ENCODE measurements at regions not wholly inside any gene's neighbourhood (a gene's known extent, or its start where the extent isn't known, plus 50 kb on each side); places are given as distances from the start of the nearest gene placed in this dataset.

- no peak for TF ChIP-seq REST (IDR thresholded peaks at IDR 0.05; ENCODE audit: borderline replicate concordance in 1 of 2, low read depth in 1 of 2, low read length in 2 of 2)
- no peak for TF ChIP-seq MYC (CRISPR knock-in tag; IDR thresholded peaks at IDR 0.05; ENCODE audit: borderline replicate concordance)
- no peak; the same call in 1 of the 2 replicates for TF ChIP-seq SNAPC2 (CRISPR knock-in tag; IDR thresholded peaks at IDR 0.05)
- TF ChIP-seq PPARG (CRISPR knock-in tag; conservative IDR thresholded peaks at IDR 0.05), result no peak
- peak; percentile 27; the same call in 1 of the 2 replicates for TF ChIP-seq KLF6 (CRISPR knock-in tag; IDR thresholded peaks at IDR 0.05)
- TF ChIP-seq ZNF230 (CRISPR knock-in tag; IDR thresholded peaks at IDR 0.05), result no peak
- no peak for TF ChIP-seq SP4 (CRISPR knock-in tag; IDR thresholded peaks at IDR 0.05)
- TF ChIP-seq ZNF546 (CRISPR knock-in tag; conservative IDR thresholded peaks at IDR 0.05), result no peak
- TF ChIP-seq TAF1 (CRISPR knock-in tag; IDR thresholded peaks at IDR 0.05), result no peak
- TF ChIP-seq ZNF619 (CRISPR knock-in tag; IDR thresholded peaks at IDR 0.05), result no peak
- TF ChIP-seq FOSL2 (CRISPR knock-in tag; IDR thresholded peaks at IDR 0.05), result no peak
- 0 out of 2 replicates have a peak, but pooled peaks have one; percentile 54 for TF ChIP-seq REPIN1 (CRISPR knock-in tag; IDR thresholded peaks at IDR 0.05; ENCODE audit: borderline replicate concordance, low read depth)
- TF ChIP-seq ZNF720 (CRISPR knock-in tag; IDR thresholded peaks at IDR 0.05), result no peak
- no peak for TF ChIP-seq NFRKB (IDR thresholded peaks at IDR 0.05)
- TF ChIP-seq AKNA (CRISPR knock-in tag; IDR thresholded peaks at IDR 0.05; ENCODE audit: borderline replicate concordance), result no peak
- TF ChIP-seq ZNF629 (CRISPR knock-in tag; conservative IDR thresholded peaks at IDR 0.05), result no peak
- no peak for TF ChIP-seq HDAC2 (CRISPR knock-in tag; IDR thresholded peaks at IDR 0.05)
- no peak for TF ChIP-seq PHF8 (CRISPR knock-in tag; IDR thresholded peaks at IDR 0.05)
- no peak for TF ChIP-seq ZNF317 (CRISPR knock-in tag; IDR thresholded peaks at IDR 0.05)
- 0 out of 2 replicates have a peak, but pooled peaks have one; percentile 27 for TF ChIP-seq PITX1 (CRISPR knock-in tag; IDR thresholded peaks at IDR 0.05)
- no peak for TF ChIP-seq NRL (CRISPR knock-in tag; IDR thresholded peaks at IDR 0.05; ENCODE audit: borderline replicate concordance)
- TF ChIP-seq MIER2 (CRISPR knock-in tag; IDR thresholded peaks at IDR 0.05), result no peak
- no peak for TF ChIP-seq ZNF746 (CRISPR knock-in tag; IDR thresholded peaks at IDR 0.05)
- TF ChIP-seq KDM6A (CRISPR knock-in tag; IDR thresholded peaks at IDR 0.05; ENCODE audit: low read depth), result peak; percentile 42; the same call in 1 of the 2 replicates
These were observed 83.9 kb upstream of the CIBAR2 start (continued) for GRCh38 chr16:85195900-85196772.
